GM18868 (cell line): ENCODE measurements at regions not wholly inside any gene's neighbourhood (a gene's known extent, or its start where the extent isn't known, plus 50 kb on each side); places are given as distances from the start of the nearest gene placed in this dataset.
"Not testable (repeated sequence)": the region's sequence is repeated elsewhere in the genome, so short reads cannot be mapped to it uniquely, and the experiment has no call there.

ENCODE experiments used
- ATAC-seq: cut with Tn5 transposase; IDR thresholded peaks from one replicate; pipeline ENCODE4 v1.9.1; 2021; ENCODE audit warnings: mild to moderate bottlenecking, moderate library complexity; ENCODE audit not compliant: unreplicated experiment

GRCh38 chr5:163569284-163569683, 63.9 kb downstream of the MAT2B start:
- ATAC-seq: no peak

- ATAC-seq: no peak
These were observed 66.3 kb downstream of the MAT2B start for GRCh38 chr5:163571744-163572143.

- no peak for ATAC-seq
These were observed 69.3 kb downstream of the MAT2B start for GRCh38 chr5:163574472-163575440.

GRCh38 chr5:163578652-163579051, 73.2 kb downstream of the MAT2B start:
- ATAC-seq: peak; percentile 44

GRCh38 chr5:163579729-163580128, 74.3 kb downstream of the MAT2B start:
- no peak for ATAC-seq

- no peak for ATAC-seq
These were observed 75.1 kb downstream of the MAT2B start for GRCh38 chr5:163580516-163580915.

- not testable (repeated sequence) for ATAC-seq
These were observed 78.2 kb downstream of the MAT2B start for GRCh38 chr5:163583491-163584153.

- no peak for ATAC-seq
These were observed 79.8 kb downstream of the MAT2B start for GRCh38 chr5:163585206-163585605.

GRCh38 chr5:163586531-163586956, 81.1 kb downstream of the MAT2B start:
- no peak for ATAC-seq

- no peak for ATAC-seq
These were observed 89.5 kb downstream of the MAT2B start for GRCh38 chr5:163594951-163595350.

- no peak for ATAC-seq
These were observed 90.7 kb downstream of the MAT2B start for GRCh38 chr5:163595932-163596607.

GRCh38 chr5:163596608-163597315, 91.3 kb downstream of the MAT2B start:
- ATAC-seq: no peak

- ATAC-seq: no peak
These were observed 98.6 kb downstream of the MAT2B start for GRCh38 chr5:163604013-163604412.

GRCh38 chr5:163607256-163607655, 101.8 kb downstream of the MAT2B start:
- ATAC-seq: no peak

GRCh38 chr5:163608621-163609020, 103.2 kb downstream of the MAT2B start:
- ATAC-seq: no peak

- ATAC-seq: no peak
These were observed 104.5 kb downstream of the MAT2B start for GRCh38 chr5:163609910-163610309.

- no peak for ATAC-seq
These were observed 107.1 kb downstream of the MAT2B start for GRCh38 chr5:163612358-163613149.

- ATAC-seq: no peak
These were observed 107.7 kb downstream of the MAT2B start for GRCh38 chr5:163613150-163613442.

GRCh38 chr5:163614787-163615186, 109.4 kb downstream of the MAT2B start:
- ATAC-seq: no peak

GRCh38 chr5:163619273-163619934, 114.0 kb downstream of the MAT2B start:
- ATAC-seq: no peak
